Gastroesophageal sphincter (tissue), 3 donors: ENCODE measurements at regions not wholly inside any gene's neighbourhood (a gene's known extent, or its start where the extent isn't known, plus 50 kb on each side); places are given as distances from the start of the nearest gene placed in this dataset.
"Not testable (repeated sequence)": the region's sequence is repeated elsewhere in the genome, so short reads cannot be mapped to it uniquely, and the experiment has no call there.

Experiments used
- POLR2A ChIP-seq, 2 donors: fragments of 450-650 bp; IDR thresholded peaks; one replicate each; pipeline ENCODE4 v1.6.1; 2017; ENCODE audit warnings: antibody characterized with exemption in 2 of 2, mild to moderate bottlenecking in 2 of 2, moderate library complexity in 1 of 2
- TF ChIP-seq, protein P1 (sequence below), 4 experiments: fragments of 200-600 bp in 2 of 4; fragments of 450-650 bp in 2 of 4; sonication (generic) in 1 of 4; IDR thresholded peaks; one replicate each; pipeline ENCODE4 v1.5.1; 2017 to 2019; ENCODE audit warnings: antibody characterized with exemption in 4 of 4, mild to moderate bottlenecking in 2 of 4, moderate library complexity in 2 of 4

- not testable (repeated sequence) for TF ChIP-seq POLR2A (IDR thresholded peaks at IDR 0.05)
- TF ChIP-seq, protein P1, sequence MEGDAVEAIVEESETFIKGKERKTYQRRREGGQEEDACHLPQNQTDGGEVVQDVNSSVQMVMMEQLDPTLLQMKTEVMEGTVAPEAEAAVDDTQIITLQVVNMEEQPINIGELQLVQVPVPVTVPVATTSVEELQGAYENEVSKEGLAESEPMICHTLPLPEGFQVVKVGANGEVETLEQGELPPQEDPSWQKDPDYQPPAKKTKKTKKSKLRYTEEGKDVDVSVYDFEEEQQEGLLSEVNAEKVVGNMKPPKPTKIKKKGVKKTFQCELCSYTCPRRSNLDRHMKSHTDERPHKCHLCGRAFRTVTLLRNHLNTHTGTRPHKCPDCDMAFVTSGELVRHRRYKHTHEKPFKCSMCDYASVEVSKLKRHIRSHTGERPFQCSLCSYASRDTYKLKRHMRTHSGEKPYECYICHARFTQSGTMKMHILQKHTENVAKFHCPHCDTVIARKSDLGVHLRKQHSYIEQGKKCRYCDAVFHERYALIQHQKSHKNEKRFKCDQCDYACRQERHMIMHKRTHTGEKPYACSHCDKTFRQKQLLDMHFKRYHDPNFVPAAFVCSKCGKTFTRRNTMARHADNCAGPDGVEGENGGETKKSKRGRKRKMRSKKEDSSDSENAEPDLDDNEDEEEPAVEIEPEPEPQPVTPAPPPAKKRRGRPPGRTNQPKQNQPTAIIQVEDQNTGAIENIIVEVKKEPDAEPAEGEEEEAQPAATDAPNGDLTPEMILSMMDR (IDR thresholded peaks at IDR 0.05): not testable (repeated sequence)
Measured at GRCh38 chr14:19242529-19242928, 191.6 kb downstream of the POTEG start.
